B cell (primary cell): ENCODE measurements at regions not wholly inside any gene's neighbourhood (a gene's known extent, or its start where the extent isn't known, plus 50 kb on each side); places are given as distances from the start of the nearest gene placed in this dataset.

Experiments
- CTCF ChIP-seq: fragments of 200-600 bp; IDR thresholded peaks from one replicate; pipeline ENCODE4 v1.8.0; 2022; ENCODE audit warnings: antibody characterized with exemption, mild to moderate bottlenecking
- EZH2 ChIP-seq: IDR thresholded peaks from 2 replicates; pipeline ENCODE4 v1.6.1; 2012; ENCODE audit warnings: borderline replicate concordance, low read depth, mild to moderate bottlenecking, moderate library complexity, low read length; ENCODE audit not compliant: insufficient read depth, poor library complexity, severe bottlenecking

GRCh38 chrY:19869281-19869680, 124.8 kb upstream of the KDM5D start:
- TF ChIP-seq EZH2 (no peak), CTCF (no peak)
